ENCODE measurements at regions not wholly inside any gene's neighbourhood (a gene's known extent, or its start where the extent isn't known, plus 50 kb on each side); places are given as distances from the start of the nearest gene placed in this dataset.

DNA sequence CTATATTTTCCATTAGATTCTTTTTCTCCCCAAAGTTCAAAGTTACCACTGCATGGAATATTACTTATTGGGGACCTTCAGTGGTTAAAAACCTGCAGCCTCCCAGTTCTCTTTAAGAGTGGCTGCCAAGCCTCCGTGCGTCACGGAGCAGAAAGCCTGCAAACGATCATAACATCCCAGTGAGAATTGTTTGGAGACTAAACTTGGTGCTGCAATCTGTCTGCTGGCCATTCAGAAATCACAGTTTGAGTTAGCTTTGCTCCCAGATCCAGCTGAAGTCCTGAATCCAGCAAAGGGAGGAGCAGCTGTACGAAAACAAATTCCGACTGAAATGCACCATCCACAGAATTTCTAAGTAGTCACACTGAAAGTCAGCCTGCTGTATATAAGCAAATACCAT is 213.5 kb upstream of the PDE10A start:
- TF ChIP-seq, protein P1, sequence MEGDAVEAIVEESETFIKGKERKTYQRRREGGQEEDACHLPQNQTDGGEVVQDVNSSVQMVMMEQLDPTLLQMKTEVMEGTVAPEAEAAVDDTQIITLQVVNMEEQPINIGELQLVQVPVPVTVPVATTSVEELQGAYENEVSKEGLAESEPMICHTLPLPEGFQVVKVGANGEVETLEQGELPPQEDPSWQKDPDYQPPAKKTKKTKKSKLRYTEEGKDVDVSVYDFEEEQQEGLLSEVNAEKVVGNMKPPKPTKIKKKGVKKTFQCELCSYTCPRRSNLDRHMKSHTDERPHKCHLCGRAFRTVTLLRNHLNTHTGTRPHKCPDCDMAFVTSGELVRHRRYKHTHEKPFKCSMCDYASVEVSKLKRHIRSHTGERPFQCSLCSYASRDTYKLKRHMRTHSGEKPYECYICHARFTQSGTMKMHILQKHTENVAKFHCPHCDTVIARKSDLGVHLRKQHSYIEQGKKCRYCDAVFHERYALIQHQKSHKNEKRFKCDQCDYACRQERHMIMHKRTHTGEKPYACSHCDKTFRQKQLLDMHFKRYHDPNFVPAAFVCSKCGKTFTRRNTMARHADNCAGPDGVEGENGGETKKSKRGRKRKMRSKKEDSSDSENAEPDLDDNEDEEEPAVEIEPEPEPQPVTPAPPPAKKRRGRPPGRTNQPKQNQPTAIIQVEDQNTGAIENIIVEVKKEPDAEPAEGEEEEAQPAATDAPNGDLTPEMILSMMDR (conservative IDR thresholded peaks at IDR 0.05; ENCODE audit: low read depth, low read length) = no peak
- H3K4me3 ChIP-seq (ENCODE audit: low read length) = no peak overlapping the region
- DNase-seq (ENCODE audit: low read depth) = no peak

DNA sequence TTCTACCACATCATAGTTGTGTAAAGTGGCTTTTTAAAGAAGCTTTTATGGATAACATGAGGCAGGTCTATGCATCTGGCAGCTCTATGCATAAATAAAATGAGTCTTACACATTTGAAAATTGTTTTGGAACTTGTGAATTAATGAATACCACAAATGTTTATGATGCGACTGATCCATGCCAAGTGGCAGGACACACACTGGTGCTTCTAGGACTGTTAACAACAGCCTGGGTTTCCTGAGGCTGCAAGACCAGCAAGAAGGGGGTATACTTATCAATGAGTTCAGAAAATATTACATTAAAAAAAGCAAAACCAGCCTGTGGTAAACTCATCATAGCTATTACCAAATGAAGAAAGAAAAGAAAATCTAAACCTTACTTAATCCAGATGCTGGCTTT is 212.9 kb upstream of the PDE10A start:
- DNase-seq (ENCODE audit: low read depth) = no peak
- H3K4me3 ChIP-seq (ENCODE audit: low read length) = no peak overlapping the region

DNA sequence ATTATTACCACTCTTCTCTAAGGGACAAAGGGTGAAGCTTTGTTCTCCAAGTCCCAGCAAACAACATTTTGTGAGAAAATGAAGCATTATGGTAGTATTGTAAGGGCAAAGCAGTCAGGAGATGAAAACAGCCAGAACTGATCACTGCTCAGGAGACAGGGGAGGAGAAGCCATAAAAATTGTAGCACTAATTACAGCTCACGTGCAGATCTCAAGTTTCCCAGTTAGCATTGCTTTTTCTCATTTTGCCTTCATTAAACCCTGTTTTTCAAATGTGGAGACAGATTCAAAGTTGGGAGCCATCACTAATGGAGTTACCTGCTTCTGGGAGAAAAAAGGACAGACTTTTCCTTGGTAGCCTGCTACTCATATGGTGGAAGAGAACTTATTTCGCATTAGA is 210.9 kb upstream of the PDE10A start:
- H3K4me3 ChIP-seq (ENCODE audit: low read length) = no peak overlapping the region
- no peak for DNase-seq (ENCODE audit: low read depth)
- TF ChIP-seq, protein P1 (conservative IDR thresholded peaks at IDR 0.05; ENCODE audit: low read depth, low read length) = no peak

More for the DNA sequence above, 212.9 kb upstream of the PDE10A start:
- TF ChIP-seq, protein P1 (conservative IDR thresholded peaks at IDR 0.05; ENCODE audit: low read depth, low read length) = no peak

DNA sequence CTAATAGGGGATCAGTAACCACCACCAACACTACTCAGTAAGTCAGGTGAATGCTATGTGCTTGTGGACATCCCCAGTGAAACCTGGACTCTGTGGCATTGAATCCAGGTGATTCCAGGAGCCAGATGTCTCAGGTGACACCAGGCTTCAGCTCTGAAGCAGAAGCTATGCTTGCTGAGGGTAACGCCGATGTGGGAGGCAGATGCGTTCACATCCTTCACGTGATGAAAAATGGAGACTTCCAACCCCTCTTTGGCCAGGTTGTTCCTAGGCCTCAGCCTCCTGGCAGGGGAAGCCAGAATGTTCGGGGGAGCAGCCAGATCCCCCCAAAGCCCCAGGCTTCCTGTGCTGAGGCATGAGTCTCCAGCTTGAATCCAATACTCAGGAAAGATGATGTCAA is 209.8 kb upstream of the PDE10A start:
- TF ChIP-seq, protein P1 (conservative IDR thresholded peaks at IDR 0.05; ENCODE audit: low read depth, low read length) = no peak
- no peak overlapping the region for H3K4me3 ChIP-seq (ENCODE audit: low read length)
- DNase-seq (ENCODE audit: low read depth) = no peak

DNA sequence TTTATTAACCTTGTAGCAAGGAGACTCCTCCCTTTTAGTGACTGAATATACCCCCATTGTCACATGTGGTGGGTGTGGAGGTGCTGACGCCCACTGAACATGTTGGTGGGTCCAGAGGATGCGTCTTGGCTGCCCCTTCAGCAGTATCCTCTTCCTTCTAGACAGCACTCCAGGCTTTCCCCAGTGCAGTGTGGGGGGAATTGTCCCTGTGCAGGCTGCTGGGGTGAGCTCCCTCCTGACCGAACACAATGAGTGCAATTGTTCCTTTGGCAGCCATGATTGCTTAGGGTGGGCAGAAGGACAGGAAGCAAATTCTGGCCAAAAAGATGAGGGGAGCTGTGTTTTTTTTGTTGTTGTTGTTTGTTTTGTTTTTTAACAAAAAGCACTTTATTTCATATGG is 209.3 kb upstream of the PDE10A start:
- no peak for DNase-seq (ENCODE audit: low read depth)
- TF ChIP-seq, protein P1 (conservative IDR thresholded peaks at IDR 0.05; ENCODE audit: low read depth, low read length) = no peak

DNA sequence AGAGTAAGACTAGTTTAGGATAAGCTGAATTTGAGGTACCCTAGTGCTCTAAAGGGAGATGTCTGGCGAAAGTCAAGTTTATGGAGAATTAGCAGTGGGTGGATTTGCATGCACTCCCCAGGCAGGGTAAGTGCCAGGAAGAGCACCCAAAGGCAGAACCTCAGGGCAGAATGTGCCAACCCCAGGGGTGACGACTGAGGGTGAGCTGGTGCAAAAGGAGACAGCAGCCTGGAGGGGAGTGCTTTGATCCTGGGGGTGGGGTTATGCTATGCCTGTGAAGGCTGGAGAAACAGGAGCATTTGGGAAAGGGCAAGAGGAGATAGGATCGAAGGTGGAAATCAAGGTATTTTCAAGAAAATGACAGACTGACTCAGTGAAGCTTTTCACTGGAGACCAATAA is 208.5 kb upstream of the PDE10A start:
- TF ChIP-seq, protein P1 (conservative IDR thresholded peaks at IDR 0.05; ENCODE audit: low read depth, low read length) = no peak
- H3K4me3 ChIP-seq (ENCODE audit: low read length) = no peak overlapping the region
- DNase-seq (ENCODE audit: low read depth) = no peak

More for the DNA sequence above, 209.3 kb upstream of the PDE10A start:
- no peak overlapping the region for H3K4me3 ChIP-seq (ENCODE audit: low read length)

DNA sequence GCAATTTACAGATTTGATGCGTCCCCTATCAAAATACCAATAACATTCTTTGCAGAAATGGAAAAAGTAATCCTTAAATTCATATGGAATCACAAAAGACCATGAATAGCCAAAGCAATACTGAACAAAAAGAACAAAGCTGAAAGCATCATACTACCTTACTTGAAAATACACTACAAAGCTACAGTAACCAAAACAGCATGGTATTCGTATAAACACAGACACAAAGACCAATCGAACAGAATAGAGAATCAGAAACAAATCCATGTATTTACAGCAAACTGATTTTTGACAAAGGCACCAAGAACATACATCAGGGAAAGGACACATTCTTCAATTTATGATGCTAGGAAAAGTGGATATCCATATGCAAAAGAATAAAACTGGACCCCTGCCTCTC is 206.5 kb upstream of the PDE10A start:
- DNase-seq (ENCODE audit: low read depth) = no peak
- H3K4me3 ChIP-seq (ENCODE audit: low read length) = no peak overlapping the region
- TF ChIP-seq, protein P1 (conservative IDR thresholded peaks at IDR 0.05; ENCODE audit: low read depth, low read length) = no peak

Measured in retinal pigment epithelial cell (primary cell).